B cell (primary cell): ENCODE measurements at regions not wholly inside any gene's neighbourhood (a gene's known extent, or its start where the extent isn't known, plus 50 kb on each side); places are given as distances from the start of the nearest gene placed in this dataset.

ENCODE experiments used
- ATAC-seq: fragments of 200-7000 bp; cut with Tn5 transposase; one replicate; pipeline ENCODE4 v1.10.0; 2021; ENCODE audit warnings: low read depth, mild to moderate bottlenecking, moderate number of reproducible peaks, moderate library complexity
- CTCF ChIA-PET: fragments of 350-600 bp; sonication (Branson Sonifier 250); formaldehyde crosslinking; loops from one replicate; lab custom pipeline; 2021; ENCODE audit warnings: antibody characterized with exemption, inconsistent platforms; lab: Charles Lee
- POLR2A ChIA-PET: fragments of 350-600 bp; sonication (Branson Sonifier 250); formaldehyde crosslinking; loops from one replicate; lab custom pipeline; 2021; ENCODE audit warnings: antibody characterized with exemption; lab: Charles Lee
- DNase-seq: peaks from one replicate; pipeline ENCODE4 v3.0.0; 2013
- H2AFZ ChIP-seq: 2 replicates; pipeline ENCODE4 v1.6.1; 2012; ENCODE audit warnings: mild to moderate bottlenecking, low read depth, low read length; ENCODE audit not compliant: insufficient read depth, poor library complexity, severe bottlenecking
- H3K27ac ChIP-seq, 2 donors: 1 replicate in 1 of 2; 2 replicates in 1 of 2; pipeline ENCODE4 v1.5.1; 2012 to 2013; ENCODE audit warnings: low read length in 2 of 2, mild to moderate bottlenecking in 2 of 2, moderate library complexity in 1 of 2
- H3K27me3 ChIP-seq, 4 experiments: fragments of 200-600 bp in 1 of 4; sonication (generic) in 1 of 4; replicated peaks in 1 of 4; 1 replicate in 2 of 4; 2 replicates in 2 of 4; pipeline versions ENCODE4 v1.6.1 to v1.7.0; 2013 to 2016; ENCODE audit warnings: low read length in 3 of 4, mild to moderate bottlenecking in 2 of 4, mixed read lengths in 1 of 4, moderate library complexity in 1 of 4; ENCODE audit not compliant: insufficient read depth in 4 of 4, control insufficient read depth in 3 of 4; ENCODE audit errors: control extremely low read depth in 1 of 4
- H3K36me3 ChIP-seq, 2 experiments: replicated peaks in 1 of 2; 1 replicate in 1 of 2; 2 replicates in 1 of 2; pipeline versions ENCODE4 v1.6.1 to v1.7.1; 2013; ENCODE audit warnings: low read length in 1 of 2; ENCODE audit not compliant: insufficient read depth in 2 of 2, control insufficient read depth in 1 of 2; ENCODE audit errors: control extremely low read depth in 1 of 2, extremely low read depth in 1 of 2
- H3K4me1 ChIP-seq, 2 donors: fragments of 200-600 bp in 1 of 2; sonication (generic) in 1 of 2; 1 replicate in 1 of 2; 2 replicates in 1 of 2; pipeline versions ENCODE4 v1.5.1 to v1.6.1; 2013 to 2017; ENCODE audit warnings: low read length in 2 of 2; ENCODE audit not compliant: control insufficient read depth in 2 of 2, insufficient read depth in 2 of 2
- H3K4me2 ChIP-seq: replicated peaks from 2 replicates; pipeline ENCODE3; 2012; ENCODE audit warnings: mild to moderate bottlenecking, low read depth, low read length; ENCODE audit not compliant: poor library complexity, severe bottlenecking
- H3K4me3 ChIP-seq, 5 experiments: fragments of 200-600 bp in 1 of 5; sonication (generic) in 1 of 5; 1 replicate in 3 of 5; 2 replicates in 2 of 5; pipeline versions ENCODE4 v1.5.1 to v1.7.0; 2011 to 2016; ENCODE audit warnings: low read length in 4 of 5, mild to moderate bottlenecking in 4 of 5, low read depth in 2 of 5, control low read depth in 1 of 5, moderate library complexity in 1 of 5; ENCODE audit not compliant: insufficient read depth in 1 of 5; ENCODE audit errors: control extremely low read depth in 1 of 5, extremely low read depth in 1 of 5
- H3K79me2 ChIP-seq: fragments of 200-600 bp; sonication (generic); one replicate; pipeline ENCODE4 v1.6.0; 2016; ENCODE audit warnings: low read length; ENCODE audit not compliant: control insufficient read depth, insufficient read depth
- H3K9ac ChIP-seq: fragments of 200-600 bp; sonication (generic); 2 replicates; pipeline ENCODE4 v1.6.1; 2017; ENCODE audit warnings: mild to moderate bottlenecking, low read length, moderate library complexity
- H3K9me3 ChIP-seq, 3 donors: one replicate each; pipeline versions ENCODE4 v1.6.1 to v1.7.1; 2013; ENCODE audit warnings: low read length in 2 of 3; ENCODE audit not compliant: control insufficient read depth in 2 of 3, insufficient read depth in 1 of 3; ENCODE audit errors: control extremely low read depth in 1 of 3
- H4K20me1 ChIP-seq: 2 replicates; pipeline ENCODE4 v1.6.0; 2012; ENCODE audit warnings: mild to moderate bottlenecking, low read length; ENCODE audit not compliant: insufficient read depth, control insufficient read depth, poor library complexity, severe bottlenecking
- H3K27ac Mint-ChIP-seq: one replicate; pipeline ENCODE4 v1.8.0; 2021; ENCODE audit warnings: mixed read lengths
- H3K27me3 Mint-ChIP-seq: one replicate; pipeline ENCODE4 v1.8.0; 2021; ENCODE audit warnings: mixed read lengths
- H3K4me1 Mint-ChIP-seq: one replicate; pipeline ENCODE4 v1.8.0; 2021; ENCODE audit warnings: mixed read lengths
- H3K4me3 Mint-ChIP-seq: one replicate; pipeline ENCODE4 v1.8.0; 2021; ENCODE audit warnings: mixed read lengths
- H3K9me3 Mint-ChIP-seq: one replicate; pipeline ENCODE4 v1.8.0; 2022; ENCODE audit warnings: mixed read lengths; ENCODE audit not compliant: insufficient read depth
- EZH2 ChIP-seq: IDR thresholded peaks from 2 replicates; pipeline ENCODE4 v1.6.1; 2012; ENCODE audit warnings: borderline replicate concordance, low read depth, mild to moderate bottlenecking, moderate library complexity, low read length; ENCODE audit not compliant: insufficient read depth, poor library complexity, severe bottlenecking
- WGBS: methylation state at CpG from one replicate; pipeline ENCODE4 v1.1.5; 2013; ENCODE audit warnings: missing lambda C conversion rate; ENCODE audit not compliant: insufficient coverage; 5-methylcytosine and 5-hydroxymethylcytosine counted together
- intact Hi-C: fragments of 100-400 bp; cut with micrococcal nuclease; formaldehyde crosslinking; loops from one replicate; pipeline ENCODE4 v1.10.0; 2022
- TF ChIP-seq, protein P1 (sequence below): fragments of 200-600 bp; IDR thresholded peaks from one replicate; pipeline ENCODE4 v1.8.0; 2022; ENCODE audit warnings: antibody characterized with exemption, mild to moderate bottlenecking

DNA sequence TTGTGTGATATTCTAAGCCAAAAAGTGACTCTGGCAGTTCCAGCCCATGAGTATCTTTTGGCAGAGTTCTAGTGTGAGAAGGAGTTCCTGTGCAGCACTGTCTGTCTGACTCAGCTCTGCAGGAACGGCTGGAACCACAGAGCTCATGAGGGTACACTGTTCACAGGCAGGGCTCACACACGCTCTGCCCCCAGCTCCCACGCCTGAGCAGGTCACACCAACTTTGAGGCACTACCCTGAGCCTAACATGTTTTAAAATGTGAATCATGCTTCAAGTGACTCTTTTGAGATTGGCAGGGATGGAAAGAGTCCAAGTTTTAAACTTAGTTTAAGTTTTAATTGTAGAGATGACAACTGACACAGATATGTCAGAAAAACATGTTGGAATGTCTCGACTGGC, 1203.3 kb downstream of the UQCRFS1 start:
- Histone ChIP-seq H3K4me2 (no peak overlapping the region), H4K20me1 (no peaks in the 10 kb centered on the region), H2AFZ (no peak overlapping the region), H3K9me3 (peaks cover 0 to 12% (median 1%) of the 10 kb centered on the region in 3 donors), H3K4me1 (no peaks in the 10 kb centered on the region), H3K4me3 (no peak overlapping the region), H3K27me3 (no peaks in the 10 kb centered on the region), H3K36me3 (no peaks in the 10 kb centered on the region), H3K9ac (no peak overlapping the region), H3K79me2 (no peaks in the 10 kb centered on the region), H3K27ac (no peak overlapping the region)
- 85% methylated on average over 4 of the region's 4 CpGs for WGBS
- ChIA-PET CTCF (no interaction called here), POLR2A (no interaction called here)
- Mint-ChIP-seq H3K4me3 (no peak overlapping the region), H3K27me3 (no peaks in the 10 kb centered on the region), H3K9me3 (peaks cover 5% of the 10 kb centered on the region), H3K4me1 (no peaks in the 10 kb centered on the region), H3K27ac (no peak overlapping the region)
- intact Hi-C loops, result no loop called here
- ATAC-seq (no peak), DNase-seq (no peak)
- TF ChIP-seq, protein P1, sequence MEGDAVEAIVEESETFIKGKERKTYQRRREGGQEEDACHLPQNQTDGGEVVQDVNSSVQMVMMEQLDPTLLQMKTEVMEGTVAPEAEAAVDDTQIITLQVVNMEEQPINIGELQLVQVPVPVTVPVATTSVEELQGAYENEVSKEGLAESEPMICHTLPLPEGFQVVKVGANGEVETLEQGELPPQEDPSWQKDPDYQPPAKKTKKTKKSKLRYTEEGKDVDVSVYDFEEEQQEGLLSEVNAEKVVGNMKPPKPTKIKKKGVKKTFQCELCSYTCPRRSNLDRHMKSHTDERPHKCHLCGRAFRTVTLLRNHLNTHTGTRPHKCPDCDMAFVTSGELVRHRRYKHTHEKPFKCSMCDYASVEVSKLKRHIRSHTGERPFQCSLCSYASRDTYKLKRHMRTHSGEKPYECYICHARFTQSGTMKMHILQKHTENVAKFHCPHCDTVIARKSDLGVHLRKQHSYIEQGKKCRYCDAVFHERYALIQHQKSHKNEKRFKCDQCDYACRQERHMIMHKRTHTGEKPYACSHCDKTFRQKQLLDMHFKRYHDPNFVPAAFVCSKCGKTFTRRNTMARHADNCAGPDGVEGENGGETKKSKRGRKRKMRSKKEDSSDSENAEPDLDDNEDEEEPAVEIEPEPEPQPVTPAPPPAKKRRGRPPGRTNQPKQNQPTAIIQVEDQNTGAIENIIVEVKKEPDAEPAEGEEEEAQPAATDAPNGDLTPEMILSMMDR, result no peak
- TF ChIP-seq EZH2, result no peak

DNA sequence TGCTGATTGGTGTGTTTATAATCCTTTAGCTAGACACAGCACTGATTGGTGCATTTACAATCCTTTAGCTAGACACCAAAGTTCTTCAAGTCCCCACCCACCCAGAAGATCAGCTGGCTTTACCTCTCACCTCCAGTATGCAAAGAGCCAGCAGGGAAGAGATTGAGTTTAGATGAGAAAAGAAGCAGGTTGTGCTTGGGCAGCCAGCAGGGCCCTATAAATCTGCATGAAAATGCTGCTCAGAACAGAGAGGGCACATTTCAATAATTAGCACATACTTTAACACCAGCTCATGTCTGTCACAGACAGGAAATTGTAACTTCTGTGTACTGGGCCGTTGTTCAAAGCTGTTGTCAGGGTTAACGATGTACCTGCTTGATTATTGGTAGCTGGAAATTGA, 1204.3 kb downstream of the UQCRFS1 start:
- POLR2A ChIA-PET, result no interaction called here
- no peaks in the 10 kb centered on the region for H3K27me3 Mint-ChIP-seq
- TF ChIP-seq, protein P1, result no peak
- TF ChIP-seq EZH2, result no peak

More for the DNA sequence above, 1204.3 kb downstream of the UQCRFS1 start:
- intact Hi-C loops, result no loop called here
- Histone ChIP-seq H3K9ac (no peak overlapping the region), H2AFZ (no peak overlapping the region), H3K27me3 (no peaks in the 10 kb centered on the region), H4K20me1 (no peaks in the 10 kb centered on the region), H3K4me1 (no peaks in the 10 kb centered on the region), H3K36me3 (no peaks in the 10 kb centered on the region), H3K27ac (no peak overlapping the region), H3K4me2 (no peak overlapping the region), H3K9me3 (peaks cover 0 to 9% (median 1%) of the 10 kb centered on the region in 3 donors), H3K4me3 (no peak overlapping the region), H3K79me2 (no peaks in the 10 kb centered on the region)
- no peak for DNase-seq
- no peak for ATAC-seq
- Mint-ChIP-seq H3K4me1 (no peaks in the 10 kb centered on the region), H3K9me3 (peaks cover 5% of the 10 kb centered on the region), H3K4me3 (no peak overlapping the region), H3K27ac (no peak overlapping the region)
- 64% methylated on average over 2 of the region's 2 CpGs for WGBS
- CTCF ChIA-PET, result no interaction called here
